HUES6 (cell line): ENCODE measurements at regions not wholly inside any gene's neighbourhood (a gene's known extent, or its start where the extent isn't known, plus 50 kb on each side); places are given as distances from the start of the nearest gene placed in this dataset.

Experiments
- H3K27ac ChIP-seq: 2 replicates; pipeline ENCODE4 v1.7.0; 2013; ENCODE audit warnings: low read depth, mild to moderate bottlenecking, low read length, inconsistent platforms
- H3K27me3 ChIP-seq: 2 replicates; pipeline ENCODE4 v1.6.1; 2013; ENCODE audit warnings: low read length; ENCODE audit not compliant: control insufficient read depth, insufficient read depth
- H3K36me3 ChIP-seq: 2 replicates; pipeline ENCODE4 v1.6.1; 2013; ENCODE audit warnings: low read length; ENCODE audit not compliant: control insufficient read depth, insufficient read depth
- H3K4me1 ChIP-seq: 2 replicates; pipeline ENCODE4 v1.6.1; 2013; ENCODE audit warnings: low read length; ENCODE audit not compliant: control insufficient read depth, insufficient read depth
- H3K4me3 ChIP-seq: 2 replicates; pipeline ENCODE4 v1.5.1; 2013; ENCODE audit warnings: low read depth, low read length
- H3K9ac ChIP-seq: one replicate; pipeline ENCODE4 v1.6.1; 2013; ENCODE audit warnings: mild to moderate bottlenecking, low read length
- H3K9me3 ChIP-seq: 2 replicates; pipeline ENCODE4 v1.6.1; 2013; ENCODE audit warnings: low read depth, low read length; ENCODE audit not compliant: control insufficient read depth, insufficient read depth

DNA sequence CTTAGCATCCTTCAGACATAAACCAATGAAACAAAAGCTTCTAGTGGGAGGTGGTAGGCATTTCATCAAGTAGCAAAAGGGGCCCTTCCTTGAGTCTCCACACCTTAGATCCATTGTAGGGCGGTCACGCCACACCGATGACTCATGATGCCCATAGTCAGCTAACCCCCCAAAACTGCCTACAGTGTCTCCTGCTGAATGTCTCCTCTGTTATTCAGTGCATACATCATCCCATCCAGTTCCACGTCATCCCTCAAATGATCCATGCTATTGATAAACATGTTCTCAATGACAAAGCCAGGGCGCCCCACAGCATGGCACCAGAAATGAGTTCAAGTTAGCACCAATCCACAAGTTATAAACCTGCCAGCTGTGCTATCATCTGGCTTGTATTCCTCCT is 57.4 kb upstream of the ACKR3 start:
- H3K9ac ChIP-seq: no peak overlapping the region
- H3K4me3 ChIP-seq: no peak overlapping the region
- 0 out of 2 replicates have a peak, but pooled peaks cover 4% of the 10 kb centered on the region for H3K9me3 ChIP-seq
- peaks cover 5% of the 10 kb centered on the region; the same call in 1 of the 2 replicates for H3K4me1 ChIP-seq
- peaks cover 12% of the 10 kb centered on the region for H3K27me3 ChIP-seq
- H3K36me3 ChIP-seq: no peaks in the 10 kb centered on the region
- no peak overlapping the region for H3K27ac ChIP-seq

DNA sequence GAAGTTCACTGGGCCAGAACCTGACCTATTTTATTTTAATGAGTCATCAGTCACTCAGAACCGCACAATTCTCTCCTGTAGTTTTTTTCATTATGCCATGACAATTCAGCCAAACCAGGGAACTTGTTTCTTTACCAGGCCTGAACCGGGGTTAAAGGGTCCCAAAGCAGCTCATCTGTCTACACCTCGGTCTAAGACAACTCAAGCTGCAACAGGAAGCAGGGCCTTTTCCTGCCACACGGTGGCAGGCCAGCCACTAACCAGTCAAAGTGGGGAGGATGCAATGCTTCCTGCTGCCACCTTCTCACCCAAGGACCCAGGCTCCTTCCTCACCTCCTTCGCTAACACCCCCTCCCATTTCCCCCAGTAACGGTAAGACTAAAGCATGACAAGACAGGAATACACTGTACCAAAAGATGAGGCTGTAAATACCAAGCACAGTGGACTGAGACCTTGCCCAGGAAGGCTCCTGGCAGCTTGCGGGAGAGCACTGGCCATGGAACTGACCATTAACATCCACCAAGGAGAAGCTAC is 56.7 kb upstream of the ACKR3 start:
- no peak overlapping the region for H3K27ac ChIP-seq
- 0 out of 2 replicates have a peak, but pooled peaks cover 4% of the 10 kb centered on the region for H3K9me3 ChIP-seq
- peaks cover 9% of the 10 kb centered on the region for H3K27me3 ChIP-seq
- H3K4me3 ChIP-seq: no peak overlapping the region
- no peak overlapping the region for H3K9ac ChIP-seq
- peaks cover 5% of the 10 kb centered on the region; the same call in 1 of the 2 replicates for H3K4me1 ChIP-seq
- no peaks in the 10 kb centered on the region for H3K36me3 ChIP-seq

DNA sequence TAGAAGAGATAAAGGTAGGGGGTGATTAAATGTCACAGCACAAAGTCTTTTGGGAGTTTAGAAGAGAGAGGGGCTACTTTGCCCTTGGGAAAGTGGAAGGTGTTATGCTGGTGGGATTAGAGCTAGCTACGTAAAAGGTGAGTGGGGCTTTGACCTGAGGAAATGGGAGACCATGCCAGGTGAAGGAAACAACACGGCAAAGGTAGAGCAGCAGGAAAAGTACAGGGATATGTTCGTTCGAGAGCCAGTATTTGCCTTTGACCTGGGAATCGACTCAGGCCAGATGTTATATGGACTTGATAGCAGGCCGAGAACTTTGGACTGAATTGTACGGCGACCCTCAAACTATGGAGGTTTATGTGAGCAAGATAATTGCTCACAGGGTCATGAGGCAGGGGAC is 55.7 kb upstream of the ACKR3 start:
- 0 out of 2 replicates have a peak, but pooled peaks cover 4% of the 10 kb centered on the region for H3K9me3 ChIP-seq
- no peak overlapping the region for H3K27ac ChIP-seq
- no peaks in the 10 kb centered on the region for H3K36me3 ChIP-seq
- H3K4me3 ChIP-seq: no peak overlapping the region
- no peak overlapping the region for H3K9ac ChIP-seq
- H3K4me1 ChIP-seq: peaks cover 5% of the 10 kb centered on the region; the same call in 1 of the 2 replicates
- no peaks in the 10 kb centered on the region for H3K27me3 ChIP-seq

DNA sequence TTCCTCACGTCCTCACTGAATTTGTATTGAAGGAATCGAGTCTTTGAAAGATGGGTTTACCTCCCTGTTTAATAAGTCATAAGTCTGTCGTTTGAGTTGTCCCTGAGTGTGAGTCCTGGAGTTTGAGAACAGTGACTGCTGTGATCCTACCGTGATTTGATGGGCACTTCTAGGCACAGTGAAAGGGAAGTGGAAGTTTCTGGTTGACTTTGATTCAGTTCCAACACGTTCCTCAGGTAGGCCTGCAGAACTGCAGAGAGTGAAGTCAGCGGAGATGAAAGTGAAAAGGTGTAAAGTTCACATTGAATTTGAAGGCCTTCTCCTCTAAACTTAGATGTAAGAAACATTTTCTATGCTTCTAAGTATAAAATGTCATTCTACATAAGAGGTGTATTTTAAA is 52.9 kb upstream of the ACKR3 start:
- Histone ChIP-seq H3K36me3 (no peaks in the 10 kb centered on the region), H3K4me1 (no peaks in the 10 kb centered on the region), H3K27me3 (no peaks in the 10 kb centered on the region), H3K9me3 (0 out of 2 replicates have a peak, but pooled peaks cover 4% of the 10 kb centered on the region), H3K9ac (no peak overlapping the region), H3K27ac (no peak overlapping the region), H3K4me3 (no peak overlapping the region)

DNA sequence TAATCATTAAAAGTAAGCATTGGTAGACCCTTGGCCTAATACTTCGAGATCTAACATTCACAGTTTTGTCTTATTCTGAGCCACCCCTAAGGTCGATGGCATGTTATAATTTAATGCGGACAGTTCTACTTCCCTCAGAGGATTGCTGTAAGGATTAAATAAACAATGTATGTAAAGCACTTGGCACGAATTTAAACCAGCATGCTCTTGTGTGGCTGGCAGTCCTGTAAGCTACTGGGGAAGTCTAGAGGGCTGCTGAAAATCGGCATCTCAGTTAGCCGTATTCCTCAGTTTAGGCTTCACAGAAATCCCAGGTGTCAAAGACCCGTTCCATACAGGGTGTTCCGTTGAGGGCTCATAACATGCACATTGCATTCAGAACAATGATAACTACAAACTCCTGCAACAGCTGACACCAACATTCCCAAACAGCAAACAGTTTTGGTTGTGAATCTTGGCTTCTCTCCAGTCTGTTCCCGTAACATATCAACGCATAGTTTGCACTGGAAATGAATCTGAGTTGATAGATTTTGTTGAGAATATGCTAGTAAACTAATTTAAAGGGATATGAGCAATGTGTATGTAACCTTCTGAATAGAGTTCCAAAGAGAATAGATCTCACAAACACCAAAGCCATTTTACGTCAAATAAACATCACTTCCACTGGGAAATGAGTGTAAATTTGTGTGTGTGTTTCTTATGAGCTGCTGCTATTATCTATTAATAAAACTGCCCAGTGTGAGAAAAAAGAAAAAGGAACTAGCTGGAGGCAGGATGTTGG is 52.2 kb upstream of the ACKR3 start:
- Histone ChIP-seq H3K27me3 (no peaks in the 10 kb centered on the region), H3K9me3 (0 out of 2 replicates have a peak, but pooled peaks cover 4% of the 10 kb centered on the region), H3K36me3 (no peaks in the 10 kb centered on the region), H3K27ac (no peak overlapping the region), H3K4me1 (no peaks in the 10 kb centered on the region), H3K4me3 (no peak overlapping the region), H3K9ac (no peak overlapping the region)
